ENCODE measurements at regions not wholly inside any gene's neighbourhood (a gene's known extent, or its start where the extent isn't known, plus 50 kb on each side); places are given as distances from the start of the nearest gene placed in this dataset.
A peak's percentile ranks its signal among the peaks of the same experiment; 100 is the strongest.
"Not testable (repeated sequence)": the region's sequence is repeated elsewhere in the genome, so short reads cannot be mapped to it uniquely, and the experiment has no call there.

GRCh38 chr4:42284030-42284429 is 113.3 kb upstream of the SHISA3 start:
- Histone ChIP-seq H3K27ac (no peak overlapping the region), H3K4me1 (peaks cover 0 to 12% (median 0%) of the 10 kb centered on the region in 3 donors), H3K36me3 (no peaks in the 10 kb centered on the region), H3K4me3 (no peak overlapping the region), H3K9me3 (no peaks in the 10 kb centered on the region), H3K27me3 (no peaks in the 10 kb centered on the region)
- no peak for TF ChIP-seq POLR2A (IDR thresholded peaks at IDR 0.05)
- no peak for TF ChIP-seq CTCF (IDR thresholded peaks at IDR 0.05)
- WGBS, 2 donors, result 58 to 72% methylated on average over 4 to 5 of the region's 5 CpGs
- no peak for DNase-seq
- intact Hi-C loops (cut with DNase I), result no loop called here

GRCh38 chr4:42288876-42289275 is 108.4 kb upstream of the SHISA3 start:
- not testable (repeated sequence) for H3K27ac ChIP-seq, DNase-seq, H3K9me3 ChIP-seq, H3K4me1 ChIP-seq, H3K4me3 ChIP-seq, H3K27me3 ChIP-seq, H3K36me3 ChIP-seq
- WGBS, 2 donors, result 39 to 76% methylated on average over 3 to 5 of the region's 5 CpGs
- intact Hi-C loops (cut with DNase I), result loop anchor here (5.0 kb wide), 1 partner anchor 228 kb away; no protein-coding TSS in a partner anchor

GRCh38 chr4:42292192-42292591 is 105.1 kb upstream of the SHISA3 start:
- H3K27me3 ChIP-seq; H3K27ac ChIP-seq; intact Hi-C loops (cut with DNase I); H3K9me3 ChIP-seq; DNase-seq; H3K4me3 ChIP-seq; H3K4me1 ChIP-seq; H3K36me3 ChIP-seq: not testable (repeated sequence)
- WGBS, 2 donors, result 93 to 98% methylated on average over 5 to 7 of the region's 9 CpGs

GRCh38 chr4:42293967-42294813 is 103.1 kb upstream of the SHISA3 start:
- H3K27me3 ChIP-seq, result no peaks in the 10 kb centered on the region
- H3K4me3 ChIP-seq, result no peak overlapping the region
- intact Hi-C loops (cut with DNase I), result no loop called here
- no peak overlapping the region for H3K27ac ChIP-seq
- H3K36me3 ChIP-seq, result no peaks in the 10 kb centered on the region
- DNase-seq, result no peak
- H3K9me3 ChIP-seq, result no peaks in the 10 kb centered on the region
- WGBS, 2 donors, result 20 to 43% methylated on average over 1 to 2 of the region's 2 CpGs
- H3K4me1 ChIP-seq, result no peaks in the 10 kb centered on the region
- no peak for TF ChIP-seq CTCF (IDR thresholded peaks at IDR 0.05)
- no peak for TF ChIP-seq POLR2A (IDR thresholded peaks at IDR 0.05)

- H3K4me3 ChIP-seq, result no peak overlapping the region
- H3K36me3 ChIP-seq, result no peaks in the 10 kb centered on the region
- no peak overlapping the region for H3K27ac ChIP-seq
- WGBS, 2 donors, result 77 to 89% methylated on average over 3 of the region's 3 CpGs
- H3K4me1 ChIP-seq, result no peaks in the 10 kb centered on the region
- no peak for TF ChIP-seq CTCF (IDR thresholded peaks at IDR 0.05)
- TF ChIP-seq POLR2A (IDR thresholded peaks at IDR 0.05), result no peak
- no peaks in the 10 kb centered on the region for H3K27me3 ChIP-seq
- DNase-seq, result no peak
- intact Hi-C loops (cut with DNase I), result no loop called here
- no peaks in the 10 kb centered on the region for H3K9me3 ChIP-seq
Measured at GRCh38 chr4:42296196-42296595, 101.1 kb upstream of the SHISA3 start.

- DNase-seq, result no peak
- Histone ChIP-seq H3K9me3 (no peaks in the 10 kb centered on the region), H3K27me3 (peaks cover 0 to 5% (median 0%) of the 10 kb centered on the region in 4 donors), H3K36me3 (no peaks in the 10 kb centered on the region), H3K4me3 (no peak overlapping the region), H3K4me1 (no peaks in the 10 kb centered on the region), H3K27ac (no peak overlapping the region)
- intact Hi-C loops (cut with DNase I), result no loop called here
- WGBS, 2 donors, result 14 to 26% methylated on average over 4 of the region's 4 CpGs
- TF ChIP-seq POLR2A (IDR thresholded peaks at IDR 0.05) (no peak), CTCF (IDR thresholded peaks at IDR 0.05) (peak in 1 of 6 experiments; percentile 10)
Measured at GRCh38 chr4:42302348-42302747, 94.9 kb upstream of the SHISA3 start.

All from esophagus squamous epithelium (tissue), 5 donors.